HG03457 (cell line): ENCODE measurements at regions not wholly inside any gene's neighbourhood (a gene's known extent, or its start where the extent isn't known, plus 50 kb on each side); places are given as distances from the start of the nearest gene placed in this dataset.

Source experiments
- ATAC-seq: cut with Tn5 transposase; IDR thresholded peaks from one replicate; pipeline ENCODE4 v1.9.1; 2021; ENCODE audit warnings: moderate number of reproducible peaks; ENCODE audit not compliant: unreplicated experiment

DNA sequence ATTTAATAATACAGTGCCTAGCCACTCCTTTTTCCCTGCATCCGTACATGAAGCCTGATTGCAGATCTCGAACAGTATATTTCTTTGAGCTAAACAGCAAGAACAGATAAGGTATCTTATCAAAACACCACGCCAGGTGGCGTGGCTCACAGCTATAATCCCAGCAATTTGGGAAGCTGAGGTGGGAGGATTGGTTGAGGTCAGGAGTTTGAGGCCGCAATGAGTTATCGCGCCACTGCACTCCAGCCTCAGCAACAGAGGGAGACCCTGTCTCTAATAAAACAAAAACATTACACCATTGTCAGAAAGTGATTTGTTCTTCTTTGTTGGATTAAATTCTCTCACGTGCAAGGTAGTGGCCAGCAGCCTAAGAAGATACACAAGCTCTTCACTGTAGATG is 291.2 kb upstream of the DMRT1 start:
- no peak for ATAC-seq

DNA sequence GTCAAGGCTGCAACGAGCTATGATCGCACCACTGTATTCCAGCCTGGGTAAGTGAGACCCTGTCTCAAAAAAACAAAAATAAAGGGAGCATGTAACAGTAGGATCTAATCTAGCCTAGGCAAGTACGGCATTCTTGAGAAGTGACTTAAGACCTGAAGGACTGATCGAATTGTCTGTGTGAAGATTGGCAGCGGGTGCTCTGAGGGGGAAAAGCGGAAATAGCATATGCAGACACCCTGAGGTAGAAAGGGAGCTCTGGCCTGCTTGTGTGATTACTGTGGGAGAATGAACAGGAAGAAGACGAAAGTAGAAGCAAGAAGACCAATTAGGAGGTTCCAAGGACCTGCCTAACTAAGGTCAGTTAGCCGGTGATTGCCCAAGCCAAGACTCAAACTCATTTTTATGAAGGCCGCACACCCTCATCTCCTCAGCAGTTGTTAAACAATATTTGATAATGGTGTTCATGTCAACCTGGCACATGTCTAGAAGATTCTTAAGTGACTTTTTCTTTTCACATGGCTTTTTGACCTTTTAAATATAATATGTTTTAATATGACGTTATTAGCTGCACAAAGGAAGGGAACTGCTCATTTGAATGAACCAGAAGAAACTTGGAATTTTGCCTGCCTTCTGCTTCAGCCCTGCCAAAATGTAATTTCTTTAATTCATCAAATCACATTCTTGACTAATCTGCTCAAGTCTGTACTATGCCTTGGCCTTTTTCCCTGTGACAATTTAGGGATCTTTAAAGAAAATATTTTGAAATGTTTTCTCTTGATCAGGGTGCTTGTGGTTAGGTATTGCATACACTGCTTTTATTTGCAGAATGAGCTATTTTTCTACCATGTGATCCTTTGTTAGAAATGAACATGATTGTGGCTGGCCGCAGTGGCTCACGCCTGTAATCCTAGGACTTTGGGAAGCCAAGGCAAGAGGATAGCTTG is 289.2 kb upstream of the DMRT1 start:
- ATAC-seq, result no peak

DNA sequence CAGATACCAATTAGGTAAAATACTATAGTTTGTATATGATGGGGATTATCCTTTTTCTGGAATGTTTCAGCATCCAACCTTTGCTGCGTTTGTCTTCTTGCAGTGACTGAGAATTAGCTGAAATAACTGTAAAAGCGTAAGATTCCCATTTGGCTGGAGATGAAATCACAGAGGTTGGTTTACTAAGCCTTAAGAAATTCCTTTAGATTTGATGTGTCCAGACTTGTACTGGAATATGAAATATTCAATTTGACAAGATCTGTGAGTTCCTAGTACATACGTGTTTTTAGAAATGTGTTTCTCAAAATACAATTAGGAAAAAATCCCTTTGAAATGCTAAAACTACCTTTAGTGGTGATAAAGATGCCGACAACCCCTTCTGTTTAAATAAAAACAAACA is 286.0 kb upstream of the DMRT1 start:
- ATAC-seq, result no peak

DNA sequence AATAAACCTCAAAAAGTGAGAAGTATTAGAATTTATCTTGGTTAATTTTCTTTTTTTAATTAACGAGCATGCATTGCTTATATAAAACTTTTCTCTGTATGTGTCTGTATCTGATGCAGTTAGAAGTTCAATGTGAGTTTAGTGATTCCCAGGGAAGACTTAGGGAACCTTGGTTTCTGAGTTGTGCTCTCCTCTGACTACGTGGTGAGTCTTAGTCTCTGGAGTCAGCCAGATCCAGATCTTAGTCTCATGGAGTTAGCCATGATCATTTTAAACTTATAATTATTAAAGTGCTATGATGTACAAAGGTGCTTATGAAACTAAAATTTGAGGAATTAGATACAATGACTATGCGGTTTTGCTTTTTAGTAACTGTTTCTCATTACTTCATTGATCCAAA is 285.3 kb upstream of the DMRT1 start:
- ATAC-seq, result no peak

DNA sequence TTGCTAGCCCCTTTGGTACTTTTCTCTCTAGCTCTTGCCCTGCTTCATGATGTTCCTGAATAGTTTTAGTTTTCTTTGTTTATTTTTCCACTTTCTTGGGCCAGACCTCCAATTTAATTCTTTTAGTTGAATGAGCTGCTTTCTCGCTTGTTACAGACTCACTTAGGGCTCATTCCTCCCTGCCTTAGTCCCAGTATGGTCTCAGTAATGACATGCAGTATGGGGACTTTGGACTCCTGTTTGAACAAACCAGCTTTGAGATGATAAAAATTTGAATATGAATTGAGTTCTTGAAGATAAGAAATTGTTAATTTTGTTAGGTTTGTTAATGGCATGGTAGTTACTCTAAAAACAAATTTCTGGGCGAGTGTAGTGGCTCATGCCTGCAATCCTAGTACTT is 284.8 kb upstream of the DMRT1 start:
- ATAC-seq, result no peak

DNA sequence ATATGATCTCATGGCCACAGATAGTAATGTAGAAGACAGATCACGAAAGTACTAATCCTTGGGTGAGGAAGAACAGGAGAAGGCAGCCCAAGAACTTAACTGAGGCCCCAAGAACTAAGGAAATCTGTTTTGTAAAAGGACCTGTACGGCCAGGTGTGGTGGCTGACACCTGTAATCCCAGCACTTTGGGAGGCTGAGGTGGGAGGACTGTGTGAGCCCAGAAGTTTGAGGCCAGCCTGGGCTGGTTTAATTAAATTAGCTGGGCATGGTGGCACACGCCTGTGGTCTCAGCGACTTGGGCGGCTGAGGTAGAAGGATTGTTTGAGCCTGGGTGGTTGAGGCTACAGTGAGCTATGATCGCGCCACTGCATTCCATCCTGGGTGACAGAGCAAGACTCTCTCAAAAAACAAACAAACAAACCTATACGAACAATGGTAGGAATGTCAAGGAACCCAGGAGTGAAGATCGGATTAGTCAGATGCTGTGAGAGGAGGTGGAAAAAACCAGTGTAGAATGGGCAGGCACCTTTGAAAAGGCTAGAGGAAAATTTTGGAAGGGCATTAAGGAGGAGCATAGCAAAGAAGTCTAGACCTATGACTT is 283.8 kb upstream of the DMRT1 start:
- ATAC-seq, result no peak

DNA sequence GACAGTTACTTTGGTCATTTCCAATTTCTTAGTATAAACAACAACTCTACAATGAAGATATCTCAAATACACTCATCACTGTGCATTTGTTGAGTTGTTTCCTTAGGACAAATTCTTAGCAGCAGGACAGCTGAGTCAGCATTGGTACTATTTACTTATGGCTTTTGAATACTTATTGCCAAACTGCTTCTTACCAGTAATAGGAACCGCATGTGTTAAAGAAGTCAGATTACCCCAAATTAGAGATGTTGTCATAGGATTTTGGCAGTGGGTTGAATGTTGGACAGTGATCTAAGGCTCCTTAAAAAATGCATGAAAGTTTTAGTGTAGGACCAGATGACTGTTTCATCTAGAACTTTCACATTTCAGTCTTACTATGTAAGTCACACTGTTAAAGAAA is 280.1 kb upstream of the DMRT1 start:
- ATAC-seq, result no peak

DNA sequence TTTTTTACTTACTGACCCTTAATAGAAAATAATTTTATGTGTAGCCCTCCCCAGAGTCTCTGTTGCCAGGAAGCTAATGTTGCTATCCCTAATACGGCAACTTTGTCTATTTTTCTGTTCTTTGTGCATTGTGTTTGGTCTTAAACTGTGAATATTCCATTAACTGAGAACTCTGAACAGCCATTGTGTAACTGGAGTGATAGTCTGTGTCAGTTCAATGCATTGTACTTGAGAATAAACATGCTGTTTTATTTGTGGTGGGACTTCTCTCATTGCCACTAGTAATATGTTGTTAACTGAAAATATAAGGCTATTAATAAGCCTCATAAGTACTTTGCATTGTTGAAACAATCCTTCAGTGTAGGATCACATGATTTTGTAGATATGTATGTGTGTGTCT is 278.3 kb upstream of the DMRT1 start:
- no peak for ATAC-seq

DNA sequence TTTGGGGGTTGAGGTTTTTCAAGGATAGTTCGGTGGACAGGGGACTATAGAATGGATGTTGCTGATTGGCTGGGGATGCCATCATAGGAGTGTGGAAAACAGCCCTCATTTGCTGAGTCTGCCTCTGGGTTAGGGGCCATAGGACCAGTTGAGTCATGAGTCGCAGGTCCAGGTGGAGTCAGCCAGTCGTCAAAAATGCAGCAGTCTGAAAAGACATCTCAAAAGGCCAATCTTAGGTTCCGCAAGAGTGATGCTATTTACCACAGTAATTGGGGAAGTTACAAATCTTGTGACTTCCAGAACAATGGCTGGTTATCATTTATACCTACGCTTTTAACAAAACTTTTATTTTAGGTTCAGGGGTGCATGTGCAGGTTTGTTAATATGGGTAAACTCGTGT is 276.0 kb upstream of the DMRT1 start:
- no peak for ATAC-seq

DNA sequence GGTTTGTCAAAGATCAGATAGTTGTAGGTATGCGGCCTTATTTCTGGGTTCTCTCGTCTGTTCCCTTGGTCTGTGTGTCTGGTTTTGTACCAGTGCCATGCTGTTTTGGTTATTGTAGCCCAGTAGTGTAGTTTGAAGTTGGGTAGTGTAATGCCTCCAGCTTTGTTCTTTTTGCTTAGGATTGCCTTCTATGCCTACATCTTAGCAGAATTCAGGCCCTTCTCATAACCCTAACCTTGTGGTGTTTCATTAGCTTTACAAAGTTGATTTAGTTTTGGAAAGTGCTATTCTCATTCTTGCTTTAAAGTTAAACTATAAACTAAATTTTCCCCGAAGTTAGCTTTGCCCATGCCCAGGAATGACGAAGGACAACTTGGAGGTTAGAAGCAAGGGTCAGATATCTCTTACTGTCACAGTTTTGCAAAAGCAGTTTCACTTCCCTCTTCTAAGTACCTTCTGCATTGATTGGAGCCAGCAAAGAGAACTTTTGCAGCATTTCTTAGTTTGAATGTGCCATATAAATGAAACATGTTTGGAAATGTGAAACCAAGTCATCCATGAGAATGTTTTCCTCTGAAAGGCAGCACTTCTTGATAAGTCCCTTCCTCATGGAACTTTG is 274.3 kb upstream of the DMRT1 start:
- peak; percentile 87 for ATAC-seq

DNA sequence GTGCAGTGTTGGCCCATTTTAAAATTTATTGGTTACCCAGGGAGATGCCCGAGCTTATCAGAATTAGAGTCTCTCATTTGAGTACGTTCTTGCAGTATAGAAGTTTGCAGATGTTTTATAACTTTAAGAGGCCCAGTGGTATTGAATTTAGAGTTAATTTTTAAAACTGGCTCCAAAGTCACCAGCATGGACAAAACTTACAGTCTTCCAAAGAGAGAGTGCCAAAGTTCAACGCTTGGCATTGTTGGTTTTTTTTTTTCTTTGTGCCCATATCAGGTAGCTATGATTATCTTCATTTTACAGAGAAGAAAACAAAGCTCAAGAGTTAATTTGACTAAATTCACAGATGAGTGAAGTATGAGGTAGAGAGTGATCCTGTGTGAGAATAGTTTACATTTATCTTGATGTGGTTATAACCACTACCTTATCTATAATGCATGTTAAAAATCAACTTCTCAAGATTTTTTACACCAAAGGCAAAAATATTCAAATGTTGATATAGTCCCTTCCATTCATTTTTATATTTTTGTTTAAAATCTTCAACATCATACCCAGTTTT is 273.7 kb upstream of the DMRT1 start:
- ATAC-seq, result no peak

DNA sequence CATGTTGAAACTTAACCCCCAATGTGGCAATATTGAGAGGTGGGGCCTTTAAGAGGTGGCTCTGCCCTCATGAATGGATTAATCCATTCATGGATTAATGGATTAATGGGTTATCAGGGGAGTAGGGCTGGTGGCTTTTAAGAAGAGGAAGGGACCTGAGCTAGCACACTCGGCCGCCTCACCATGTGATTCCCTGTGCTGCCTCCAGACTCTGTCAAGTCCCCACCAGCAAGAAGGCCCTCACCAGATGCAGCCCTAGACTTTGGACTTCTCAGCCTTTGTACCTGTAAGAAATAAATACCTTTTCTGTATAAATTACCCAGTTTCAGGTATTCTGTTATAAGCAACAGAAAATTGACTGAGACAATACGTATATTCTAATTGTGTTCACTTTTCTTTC is 272.2 kb upstream of the DMRT1 start:
- ATAC-seq, result no peak

DNA sequence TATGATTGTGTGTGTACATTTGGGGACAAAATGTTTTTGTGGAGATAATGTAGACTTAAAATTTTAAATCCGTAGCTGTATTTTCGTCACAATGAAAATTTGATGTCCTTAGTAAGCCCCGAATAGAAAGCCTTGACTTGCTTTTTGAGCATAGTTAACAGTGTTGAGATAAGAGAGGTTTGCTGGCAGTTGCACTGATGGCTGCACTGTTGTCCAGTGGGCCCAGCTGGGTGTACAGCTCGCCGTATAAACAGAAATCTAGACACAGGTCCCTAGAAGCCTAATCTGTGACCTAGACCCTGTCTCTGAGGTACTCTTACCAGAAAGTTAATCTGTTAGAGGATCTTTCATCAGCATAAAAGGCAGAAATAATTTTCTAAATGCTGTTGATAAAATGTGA is 271.3 kb upstream of the DMRT1 start:
- ATAC-seq, result no peak

DNA sequence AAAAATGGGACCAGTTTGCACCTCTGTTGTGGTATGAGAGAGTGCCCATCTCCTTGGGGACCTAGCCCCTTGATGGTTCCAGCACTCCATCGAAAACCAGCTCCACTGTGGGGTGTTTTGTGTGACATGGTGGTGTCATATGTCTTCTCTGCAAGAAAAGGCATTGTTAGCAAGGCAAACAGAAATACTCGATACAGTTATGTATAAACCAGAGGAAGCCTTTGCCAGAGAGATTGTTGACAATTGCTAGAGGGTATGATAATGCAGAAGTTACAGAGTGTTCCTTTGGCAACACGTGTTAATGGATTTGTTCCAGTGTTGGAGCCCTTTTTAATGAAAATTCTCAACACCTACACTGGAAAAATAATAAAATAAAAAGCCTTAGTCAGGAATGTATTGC is 270.4 kb upstream of the DMRT1 start:
- no peak for ATAC-seq

DNA sequence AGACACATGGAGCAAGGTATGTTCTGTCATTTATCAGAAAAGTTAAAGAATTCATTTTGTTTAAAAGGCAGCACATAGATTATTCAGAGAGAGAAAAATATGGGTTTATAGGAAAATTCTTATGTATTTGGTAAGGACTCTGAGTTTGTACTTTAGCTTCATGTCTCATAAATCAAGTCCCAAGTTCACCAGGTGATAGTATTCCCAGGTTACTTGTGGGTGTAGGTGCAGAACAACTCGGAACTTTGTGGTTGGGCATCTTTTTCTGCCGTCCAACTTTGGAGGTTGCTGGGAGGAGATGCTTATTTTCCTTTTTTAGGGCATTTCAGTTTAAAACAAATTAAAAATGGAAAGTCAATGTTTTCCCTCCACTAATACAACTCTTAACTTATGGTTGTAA is 269.8 kb upstream of the DMRT1 start:
- no peak for ATAC-seq

DNA sequence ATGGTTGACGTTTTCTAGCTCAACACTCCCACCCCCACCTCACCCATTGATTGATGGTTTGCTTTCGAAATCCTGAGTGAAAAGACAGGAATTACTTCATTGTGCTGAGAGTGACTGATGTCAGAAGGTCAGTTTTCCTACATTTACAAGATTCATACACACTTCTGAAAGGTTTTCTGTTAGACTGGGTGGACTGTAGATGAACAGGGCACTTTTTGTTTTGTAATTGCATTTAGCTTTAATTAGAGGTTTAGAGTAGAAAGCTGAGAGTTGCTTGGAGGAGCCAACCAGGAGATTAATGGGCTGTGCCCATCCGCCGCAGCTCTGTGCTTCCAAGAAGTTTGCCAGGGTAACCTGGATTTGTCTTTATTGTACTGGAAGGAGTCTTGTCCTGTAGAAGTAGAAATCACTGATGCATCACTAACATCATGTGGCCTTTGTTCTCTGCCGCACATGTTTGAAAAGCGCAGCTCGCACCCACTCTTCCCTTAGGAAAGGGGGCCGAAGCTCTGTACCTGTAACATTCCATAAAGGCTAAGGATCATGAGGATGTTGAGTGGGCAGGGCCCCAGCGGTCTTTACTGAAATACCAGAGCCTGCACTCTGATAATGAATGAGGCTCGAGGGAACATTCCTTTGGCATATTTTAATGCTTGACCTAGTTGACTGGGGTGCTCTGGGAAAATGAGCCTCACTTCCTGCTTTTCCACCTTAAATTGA is 267.6 kb upstream of the DMRT1 start:
- ATAC-seq, result no peak

DNA sequence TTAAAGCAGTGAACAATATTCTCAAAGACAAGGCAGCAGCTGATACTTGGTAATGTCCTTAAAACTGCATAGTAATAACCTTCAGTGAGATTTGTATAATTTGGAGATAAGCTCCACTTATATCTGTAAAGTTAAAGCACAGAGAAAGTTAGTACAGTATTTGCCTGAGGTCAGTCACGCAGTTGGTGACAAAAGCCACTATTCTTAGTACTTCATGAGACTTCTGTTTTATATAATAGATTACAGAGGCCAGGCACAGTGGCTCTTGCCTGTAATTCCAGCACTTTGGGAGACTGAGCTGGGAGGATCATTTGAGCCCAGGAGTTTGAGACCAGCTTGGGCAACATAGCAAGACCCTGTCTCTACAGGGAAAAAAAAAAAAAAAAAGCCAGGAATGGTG is 266.4 kb upstream of the DMRT1 start:
- ATAC-seq, result no peak

DNA sequence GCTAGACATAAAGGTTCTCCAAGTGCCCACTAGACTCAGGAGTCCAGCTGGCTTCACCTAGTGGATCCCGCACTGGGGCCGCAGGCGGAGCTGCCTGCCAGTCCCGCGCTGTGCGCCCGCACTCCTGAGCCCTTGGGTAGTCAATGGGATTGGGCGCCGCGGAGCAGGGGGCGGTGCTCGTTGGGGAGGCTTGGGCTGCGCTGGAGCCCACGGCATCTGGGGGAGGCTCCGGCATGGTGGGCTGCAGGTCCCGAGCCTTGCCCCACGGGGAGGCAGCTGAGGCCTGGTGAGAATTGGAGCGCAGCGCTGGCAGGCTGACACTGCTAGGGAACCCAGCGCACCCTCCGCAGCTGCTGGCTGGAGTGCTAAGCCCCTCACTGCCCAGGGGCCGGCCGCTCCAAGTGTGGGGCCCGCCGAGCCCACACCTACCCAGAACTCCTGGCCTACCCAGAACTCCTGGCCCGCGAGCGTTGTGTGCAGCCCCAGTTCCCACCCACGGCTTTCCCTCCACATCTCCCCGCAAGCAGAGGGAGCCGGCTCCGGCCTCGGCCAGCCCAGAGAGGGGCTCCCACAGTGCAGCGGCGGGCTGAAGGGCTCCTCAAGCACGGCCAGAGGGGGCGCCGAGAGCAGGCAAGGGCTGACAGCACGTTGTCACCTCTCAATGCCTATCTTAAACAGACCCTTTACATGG is 260.7 kb upstream of the DMRT1 start:
- no peak for ATAC-seq

DNA sequence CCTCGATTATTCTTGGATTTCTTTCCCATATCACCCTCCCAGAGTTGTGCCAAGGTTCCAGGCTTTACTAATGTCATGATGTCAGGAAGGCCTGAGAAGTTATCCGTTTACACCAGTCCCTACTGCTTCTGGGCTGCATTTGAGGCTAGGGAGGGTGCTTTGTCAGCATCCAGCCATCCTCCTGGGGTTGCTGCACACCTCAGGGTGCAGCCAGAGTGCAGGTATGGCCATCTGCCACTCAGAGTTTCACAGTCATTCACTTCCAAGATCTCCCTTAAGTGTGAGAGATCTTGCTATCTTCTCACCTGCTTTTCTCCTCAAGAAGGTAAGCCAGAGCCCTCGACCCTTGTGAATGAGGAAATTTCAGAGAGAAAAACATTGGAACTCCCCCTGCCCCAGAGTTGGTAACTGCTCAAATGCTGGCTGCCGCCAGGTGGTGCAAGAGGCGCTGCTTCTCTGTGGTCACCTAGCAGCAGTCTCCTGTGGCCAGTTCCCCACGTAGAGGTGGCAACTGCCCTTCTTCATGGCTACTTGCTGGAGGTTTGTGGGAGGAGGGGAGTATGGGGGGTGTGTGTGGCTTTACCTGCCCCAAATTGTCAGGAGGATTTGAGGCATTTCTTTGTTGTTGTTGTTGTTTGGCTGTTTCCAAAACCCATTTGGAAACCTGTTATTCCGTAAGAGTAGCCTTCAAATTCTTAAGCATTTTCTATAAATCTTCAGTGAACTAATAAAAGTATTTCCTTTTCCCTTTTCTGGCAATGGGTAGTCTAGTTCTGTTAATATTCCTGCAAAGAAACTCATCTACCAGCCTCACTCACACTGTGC is 259.6 kb upstream of the DMRT1 start:
- no peak for ATAC-seq

DNA sequence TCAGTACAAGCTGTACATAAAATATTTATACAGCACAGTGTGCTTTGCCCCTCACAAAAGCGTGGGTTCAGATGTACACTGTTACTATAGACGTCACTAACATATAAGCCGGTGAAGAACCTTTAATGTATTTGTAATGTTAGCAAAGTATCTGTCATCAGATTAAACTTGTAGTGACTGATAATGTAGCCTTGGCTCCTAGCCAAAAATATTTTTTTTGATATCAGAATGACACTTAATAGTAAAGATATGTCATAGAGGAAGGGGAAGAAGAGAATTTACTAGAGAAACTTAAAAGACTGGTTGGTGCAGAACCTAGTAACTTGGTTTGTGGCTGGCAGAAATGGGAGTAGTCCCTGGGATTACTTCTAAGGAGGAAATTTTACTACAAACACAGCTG is 258.7 kb upstream of the DMRT1 start:
- no peak for ATAC-seq
